MG63 (cell line): ENCODE measurements at regions not wholly inside any gene's neighbourhood (a gene's known extent, or its start where the extent isn't known, plus 50 kb on each side); places are given as distances from the start of the nearest gene placed in this dataset.

Experiments used
- DNase-seq: peaks from one replicate; pipeline ENCODE4 v3.0.0-alpha.2; 2020
- H3K27me3 ChIP-seq: fragments of 250-450 bp; sonication (Bioruptor Pico); 2 replicates; pipeline ENCODE4 v1.5.1; 2020; ENCODE audit warnings: mild to moderate bottlenecking, moderate library complexity
- H3K36me3 ChIP-seq: fragments of 250-450 bp; sonication (Bioruptor Pico); 2 replicates; pipeline ENCODE4 v1.5.1; 2020; ENCODE audit warnings: mild to moderate bottlenecking, moderate library complexity
- H3K4me3 ChIP-seq: fragments of 250-450 bp; sonication (Bioruptor Pico); 2 replicates; pipeline ENCODE4 v1.5.1; 2020; ENCODE audit warnings: mild to moderate bottlenecking, moderate library complexity
- H3K9me3 ChIP-seq: fragments of 250-450 bp; sonication (Bioruptor Pico); 2 replicates; pipeline ENCODE4 v1.5.1; 2020; ENCODE audit warnings: mild to moderate bottlenecking, moderate library complexity

DNA sequence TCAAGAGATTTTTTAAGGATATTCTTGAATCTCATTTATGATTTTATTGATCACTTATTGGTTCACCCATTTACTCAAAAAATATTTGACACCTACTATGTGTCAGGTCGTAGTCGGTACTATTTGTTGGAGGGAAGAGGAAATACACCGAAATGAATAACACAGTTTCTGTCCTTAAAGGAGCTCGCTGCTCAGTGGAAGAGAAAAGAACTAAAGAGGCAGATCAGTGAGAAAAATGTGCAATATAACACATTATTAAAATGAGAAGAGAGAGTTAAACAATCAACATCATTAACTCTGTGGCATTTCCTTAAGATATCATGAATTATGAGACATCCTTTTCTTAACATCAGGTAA lies 56.1 kb upstream of the ADAMTS9 start:
- no peaks in the 10 kb centered on the region for H3K36me3 ChIP-seq
- no peak overlapping the region for H3K4me3 ChIP-seq
- H3K9me3 ChIP-seq = no peaks in the 10 kb centered on the region
- DNase-seq = no peak
- no peaks in the 10 kb centered on the region for H3K27me3 ChIP-seq

DNA sequence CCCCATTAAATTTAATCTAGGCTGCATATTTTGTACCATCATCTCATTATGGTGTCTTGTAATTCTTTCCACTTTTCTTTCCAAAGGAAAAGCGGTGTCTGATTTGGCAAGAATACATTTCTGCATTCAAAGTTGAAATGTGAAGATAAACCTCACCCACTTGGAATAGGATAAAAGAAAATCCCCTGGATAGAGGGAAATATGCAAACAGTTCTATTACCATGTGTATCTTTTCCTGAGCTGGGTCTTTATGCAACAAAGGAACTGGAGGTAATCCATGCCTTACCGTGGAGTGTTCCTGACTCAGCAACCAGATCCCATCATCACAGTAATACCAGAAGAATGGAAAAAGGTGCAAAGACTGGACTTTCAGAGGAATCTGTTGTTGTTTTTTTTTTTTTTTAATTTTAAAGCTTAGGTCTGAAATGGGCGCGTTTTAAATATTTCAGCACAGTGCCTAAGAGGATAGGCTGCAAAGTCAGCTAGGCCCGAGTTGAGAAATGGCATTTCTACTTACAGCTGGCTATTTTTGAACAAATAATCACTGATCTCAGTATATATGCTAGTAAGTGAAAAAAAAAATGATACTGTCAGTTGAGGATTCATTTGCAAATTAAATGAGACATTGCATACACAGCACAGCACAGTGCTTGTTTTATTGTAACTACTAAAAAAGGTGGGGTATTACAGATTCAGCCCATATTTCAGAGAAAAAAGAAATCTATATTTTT lies 55.5 kb upstream of the ADAMTS9 start:
- H3K36me3 ChIP-seq = no peaks in the 10 kb centered on the region
- H3K4me3 ChIP-seq = no peak overlapping the region
- H3K9me3 ChIP-seq = no peaks in the 10 kb centered on the region
- DNase-seq = no peak
- no peaks in the 10 kb centered on the region for H3K27me3 ChIP-seq

- no peak for DNase-seq
- H3K27me3 ChIP-seq = no peaks in the 10 kb centered on the region
- H3K36me3 ChIP-seq = no peaks in the 10 kb centered on the region
- no peaks in the 10 kb centered on the region for H3K9me3 ChIP-seq
- H3K4me3 ChIP-seq = no peak overlapping the region
Observed at GRCh38 chr3:64741341-64741740, 53.5 kb upstream of the ADAMTS9 start.

GRCh38 chr3:64739971-64740631 lies 52.3 kb upstream of the ADAMTS9 start:
- H3K36me3 ChIP-seq = no peaks in the 10 kb centered on the region
- DNase-seq = no peak
- H3K27me3 ChIP-seq = no peaks in the 10 kb centered on the region
- H3K4me3 ChIP-seq = no peak overlapping the region
- H3K9me3 ChIP-seq = no peaks in the 10 kb centered on the region
